Breast epithelium (tissue), 3 donors: ENCODE measurements at regions not wholly inside any gene's neighbourhood (a gene's known extent, or its start where the extent isn't known, plus 50 kb on each side); places are given as distances from the start of the nearest gene placed in this dataset.

Source experiments
- CTCF ChIP-seq, 3 donors: fragments of 450-650 bp; IDR thresholded peaks; one replicate each; pipeline ENCODE4 v1.5.1; 2016 to 2017; ENCODE audit warnings: antibody characterized with exemption in 3 of 3, mild to moderate bottlenecking in 3 of 3, moderate library complexity in 3 of 3
- POLR2A ChIP-seq: fragments of 450-650 bp; IDR thresholded peaks from one replicate; pipeline ENCODE4 v1.6.1; 2016; ENCODE audit warnings: antibody characterized with exemption, mild to moderate bottlenecking, moderate library complexity
- POLR2AphosphoS5 ChIP-seq, 3 donors: sonication (generic); formaldehyde crosslinking; IDR thresholded peaks; one replicate each; pipeline ENCODE4 v1.6.1; 2017; ENCODE audit warnings: antibody characterized with exemption in 3 of 3

DNA sequence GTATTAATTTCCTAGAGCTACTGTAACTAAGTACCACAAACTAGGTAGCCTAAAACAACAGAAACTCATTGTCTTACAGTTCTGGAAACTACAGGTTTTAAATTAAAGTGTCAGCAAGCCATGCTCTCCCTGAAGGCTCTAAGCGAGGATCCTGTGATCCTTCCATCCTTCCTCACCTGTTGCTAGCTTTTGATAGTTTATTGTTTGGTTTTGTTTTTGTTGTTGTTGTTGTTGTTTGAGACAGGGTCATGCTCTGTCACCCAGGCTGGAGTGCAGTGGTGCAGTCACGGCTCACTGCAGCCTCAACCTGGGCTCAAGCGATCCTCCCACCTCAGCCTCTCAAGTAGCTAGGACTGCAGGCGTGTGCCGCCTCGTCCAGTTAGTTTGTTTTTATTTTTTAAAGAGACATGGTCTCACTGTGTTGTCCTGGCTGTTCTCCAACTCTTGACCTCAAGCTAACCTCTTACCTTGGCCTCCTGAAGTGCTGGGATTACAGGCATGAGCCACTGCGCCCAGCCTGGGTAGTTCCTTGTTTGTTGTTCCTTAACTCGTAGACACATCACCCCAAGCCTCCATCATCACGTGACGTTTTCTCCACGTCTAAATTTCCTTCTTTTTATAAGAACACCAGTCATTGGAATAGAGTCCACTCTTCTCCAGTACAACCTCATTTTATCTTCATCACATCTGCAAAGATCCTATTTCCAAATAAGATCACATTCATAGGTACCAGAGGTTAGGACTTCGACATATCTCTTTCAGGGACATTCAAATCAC lies 109.1 kb downstream of the AKR1D1 start:
- TF ChIP-seq CTCF (IDR thresholded peaks at IDR 0.05): no peak
- TF ChIP-seq POLR2AphosphoS5 (IDR thresholded peaks at IDR 0.05): no peak
- TF ChIP-seq POLR2A: no peak
